ENCODE measurements at regions not wholly inside any gene's neighbourhood (a gene's known extent, or its start where the extent isn't known, plus 50 kb on each side); places are given as distances from the start of the nearest gene placed in this dataset.
"Not testable (repeated sequence)": the region's sequence is repeated elsewhere in the genome, so short reads cannot be mapped to it uniquely, and the experiment has no call there.

GRCh38 chr12:58670623-58671022 is 249.7 kb downstream of the LRIG3 start:
- 83 to 100% (median 92%) methylated on average over 1 of the region's 1 CpG for WGBS, 5 donors
- TF ChIP-seq CTCF (IDR thresholded peaks at IDR 0.05 in 8 of 11, conservative IDR thresholded peaks at IDR 0.05 in 3 of 11) (no peak), POLR2AphosphoS5 (IDR thresholded peaks at IDR 0.05) (no peak), POLR2A (IDR thresholded peaks at IDR 0.05) (no peak)
- H3K27me3 ChIP-seq (replicated peaks in 1 of 7): no peaks in the 10 kb centered on the region
- intact Hi-C loops (cut with DNase I; ENCODE audit: low total_unique reads): no loop called here
- H3K27ac ChIP-seq: no peak overlapping the region
- peaks cover 0 to 6% (median 0%) of the 10 kb centered on the region in 8 donors for H3K9me3 ChIP-seq
- no peaks in the 10 kb centered on the region for H3K4me1 ChIP-seq
- DNase-seq: no peak
- H3K36me3 ChIP-seq: no peaks in the 10 kb centered on the region
- no peak overlapping the region for H3K4me3 ChIP-seq

GRCh38 chr12:58671196-58671595 is 249.1 kb downstream of the LRIG3 start:
- Histone ChIP-seq H3K4me1 (no peaks in the 10 kb centered on the region), H3K9me3 (peaks cover 0 to 11% (median 0%) of the 10 kb centered on the region in 8 donors), H3K27ac (no peak overlapping the region), H3K36me3 (no peaks in the 10 kb centered on the region), H3K4me3 (no peak overlapping the region), H3K27me3 (replicated peaks in 1 of 7) (no peaks in the 10 kb centered on the region)
- intact Hi-C loops (cut with DNase I; ENCODE audit: low total_unique reads): no loop called here
- no peak for DNase-seq
- 45 to 57% (median 50%) methylated on average over 3 of the region's 3 CpGs for WGBS, 5 donors
- no peak for TF ChIP-seq POLR2A (IDR thresholded peaks at IDR 0.05)
- no peak for TF ChIP-seq CTCF (IDR thresholded peaks at IDR 0.05 in 8 of 11, conservative IDR thresholded peaks at IDR 0.05 in 3 of 11)
- no peak for TF ChIP-seq POLR2AphosphoS5 (IDR thresholded peaks at IDR 0.05)

GRCh38 chr12:58673021-58673420 is 247.3 kb downstream of the LRIG3 start:
- DNase-seq: no peak
- no peaks in the 10 kb centered on the region for H3K27me3 ChIP-seq (replicated peaks in 1 of 7)
- H3K4me3 ChIP-seq: no peak overlapping the region
- no peak overlapping the region for H3K27ac ChIP-seq
- no peaks in the 10 kb centered on the region for H3K36me3 ChIP-seq
- intact Hi-C loops (cut with DNase I; ENCODE audit: low total_unique reads): no loop called here
- TF ChIP-seq POLR2A (IDR thresholded peaks at IDR 0.05) (no peak), CTCF (IDR thresholded peaks at IDR 0.05 in 8 of 11, conservative IDR thresholded peaks at IDR 0.05 in 3 of 11) (no peak), POLR2AphosphoS5 (IDR thresholded peaks at IDR 0.05) (no peak)
- H3K9me3 ChIP-seq: peaks cover 0 to 26% (median 10%) of the 10 kb centered on the region in 8 donors
- no peaks in the 10 kb centered on the region for H3K4me1 ChIP-seq

- WGBS, 5 donors: 79 to 98% (median 86%) methylated on average over 2 to 3 of the region's 3 CpGs
- H3K9me3 ChIP-seq: peaks cover 4 to 54% (median 37%) of the 10 kb centered on the region in 8 donors
These were observed 242.5 kb downstream of the LRIG3 start for GRCh38 chr12:58677833-58678232.

GRCh38 chr12:58678753-58679152 is 241.6 kb downstream of the LRIG3 start:
- no peaks in the 10 kb centered on the region for H3K36me3 ChIP-seq
- H3K27ac ChIP-seq: no peak overlapping the region
- TF ChIP-seq POLR2A (IDR thresholded peaks at IDR 0.05): no peak
- no peak for TF ChIP-seq CTCF (IDR thresholded peaks at IDR 0.05 in 8 of 11, conservative IDR thresholded peaks at IDR 0.05 in 3 of 11)
- no peak for TF ChIP-seq POLR2AphosphoS5 (IDR thresholded peaks at IDR 0.05)
- H3K9me3 ChIP-seq: peaks cover 4 to 54% (median 37%) of the 10 kb centered on the region in 8 donors
- H3K4me1 ChIP-seq: no peaks in the 10 kb centered on the region
- DNase-seq: no peak
- H3K27me3 ChIP-seq (replicated peaks in 1 of 7): no peaks in the 10 kb centered on the region
- 71 to 86% (median 84%) methylated on average over 2 of the region's 2 CpGs for WGBS, 5 donors
- no peak overlapping the region for H3K4me3 ChIP-seq
- intact Hi-C loops (cut with DNase I; ENCODE audit: low total_unique reads): no loop called here

More at GRCh38 chr12:58677833-58678232, 242.5 kb downstream of the LRIG3 start:
- H3K36me3 ChIP-seq; H3K4me1 ChIP-seq; DNase-seq; H3K27ac ChIP-seq; intact Hi-C loops (cut with DNase I; ENCODE audit: low total_unique reads); H3K4me3 ChIP-seq; H3K27me3 ChIP-seq (replicated peaks in 1 of 7): not testable (repeated sequence)

All from spleen (tissue), 11 donors.